NCI-H1436 (cell line): ENCODE measurements at regions not wholly inside any gene's neighbourhood (a gene's known extent, or its start where the extent isn't known, plus 50 kb on each side); places are given as distances from the start of the nearest gene placed in this dataset.

ENCODE experiments used
- DNase-seq: peaks from one replicate; lab custom pipeline; 2025; lab: John Stamatoyannopoulos, UW

GRCh38 chr12:61781021-61781581, 479.1 kb upstream of the USP15 start:
- no peak for DNase-seq

DNA sequence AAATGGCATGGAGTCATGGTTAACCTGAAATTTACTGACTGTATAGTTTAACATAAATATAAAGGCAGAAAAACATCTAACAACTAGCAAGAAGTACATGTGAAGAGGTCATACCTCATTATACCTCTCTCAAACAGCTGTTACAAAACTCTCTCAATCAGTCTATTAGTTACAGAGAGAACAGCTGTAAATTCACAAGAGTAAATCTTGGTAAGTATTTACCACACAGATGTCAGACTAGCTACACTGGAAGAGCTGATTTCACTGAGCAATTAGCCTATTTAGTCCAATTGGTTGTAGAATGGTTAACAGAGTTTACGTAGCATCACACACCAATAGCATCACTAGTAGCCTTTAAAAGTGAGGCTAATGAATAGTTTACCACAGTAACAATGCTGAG, 463.4 kb upstream of the USP15 start:
- no peak for DNase-seq

- DNase-seq, result no peak
Observed at GRCh38 chr12:61797266-61797665, 462.9 kb upstream of the USP15 start.

- DNase-seq, result no peak
Observed at GRCh38 chr12:61798778-61799177, 461.4 kb upstream of the USP15 start.

GRCh38 chr12:61804301-61804700, 455.9 kb upstream of the USP15 start:
- no peak for DNase-seq

- DNase-seq, result no peak
Observed at GRCh38 chr12:61808856-61809255, 451.3 kb upstream of the USP15 start.

DNA sequence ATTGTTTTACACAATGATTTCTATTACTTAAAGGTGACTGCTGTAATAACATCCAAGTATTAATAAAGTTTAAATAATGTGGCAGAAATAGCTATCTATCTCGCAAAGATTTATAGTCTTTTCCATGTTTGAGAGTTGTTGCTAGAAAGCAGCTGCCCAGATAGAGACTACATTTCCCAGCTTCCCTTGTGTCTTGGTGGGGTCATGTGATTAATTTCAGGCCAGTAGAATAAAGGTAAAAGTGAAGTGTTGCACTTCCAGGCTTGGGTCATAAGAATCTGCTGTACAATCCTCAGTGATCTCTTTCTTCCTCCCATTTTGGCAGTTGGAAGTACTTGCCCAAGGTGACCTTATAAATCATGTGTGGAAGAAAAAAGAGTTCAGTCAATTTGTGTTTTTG, 449.7 kb upstream of the USP15 start:
- no peak for DNase-seq

DNA sequence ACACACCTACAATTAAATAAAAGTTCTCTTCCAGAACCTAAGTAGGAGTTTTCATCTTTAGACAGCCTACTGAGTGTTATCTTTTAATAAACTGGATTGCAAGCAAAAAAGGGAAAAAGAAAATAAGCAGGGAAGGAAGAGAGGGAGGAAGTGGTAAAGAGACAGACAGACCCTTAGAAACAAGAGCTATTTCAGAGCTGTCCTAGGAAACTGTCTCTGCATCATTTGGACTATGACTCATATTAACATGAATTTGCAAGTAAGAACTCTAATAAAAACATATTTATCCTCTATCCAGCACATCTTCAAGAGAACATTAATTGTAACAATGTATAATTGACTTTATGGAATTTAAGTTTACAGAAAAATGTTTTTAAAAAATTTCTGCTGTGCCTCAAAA, 438.8 kb upstream of the USP15 start:
- no peak for DNase-seq

DNA sequence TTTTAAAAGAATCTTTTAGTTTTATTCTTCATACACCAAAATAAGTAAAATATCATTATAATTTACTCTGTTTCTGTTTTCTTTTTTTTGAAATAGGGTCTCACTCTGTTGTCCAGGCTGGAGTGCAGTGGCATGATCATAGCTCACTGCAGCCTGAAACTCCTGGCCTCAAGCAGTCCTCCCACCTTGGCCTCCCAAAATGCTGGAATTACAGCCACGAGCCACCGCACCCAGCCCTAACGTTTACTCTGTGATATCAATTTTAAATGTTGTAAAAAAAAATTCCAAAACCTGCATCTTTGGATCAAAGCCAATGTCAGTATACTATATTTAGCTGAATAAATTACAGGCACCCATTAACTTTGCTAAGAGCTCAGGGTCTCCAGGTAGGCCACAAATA, 437.1 kb upstream of the USP15 start:
- DNase-seq, result no peak

- DNase-seq, result no peak
Observed at GRCh38 chr12:61846765-61847164, 413.4 kb upstream of the USP15 start.

DNA sequence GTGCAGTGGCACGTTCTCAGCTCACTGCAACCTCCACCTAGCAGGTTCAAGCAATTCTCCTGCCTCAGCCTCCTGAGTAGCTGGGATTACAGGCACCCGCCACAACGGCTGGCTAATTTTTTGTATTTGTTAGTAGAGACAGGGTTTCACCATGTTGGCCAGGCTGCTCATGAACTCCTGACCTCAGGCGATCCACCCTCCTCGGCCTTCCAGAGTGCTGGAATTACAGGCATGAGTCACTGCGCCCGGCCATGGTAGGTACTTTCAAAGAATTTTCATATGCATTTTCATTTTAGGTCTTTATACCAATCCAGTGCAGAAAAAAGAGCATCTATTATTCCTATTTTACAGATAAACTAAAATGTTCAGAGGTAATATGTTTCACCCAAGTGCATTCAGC, 411.3 kb upstream of the USP15 start:
- DNase-seq, result no peak

DNA sequence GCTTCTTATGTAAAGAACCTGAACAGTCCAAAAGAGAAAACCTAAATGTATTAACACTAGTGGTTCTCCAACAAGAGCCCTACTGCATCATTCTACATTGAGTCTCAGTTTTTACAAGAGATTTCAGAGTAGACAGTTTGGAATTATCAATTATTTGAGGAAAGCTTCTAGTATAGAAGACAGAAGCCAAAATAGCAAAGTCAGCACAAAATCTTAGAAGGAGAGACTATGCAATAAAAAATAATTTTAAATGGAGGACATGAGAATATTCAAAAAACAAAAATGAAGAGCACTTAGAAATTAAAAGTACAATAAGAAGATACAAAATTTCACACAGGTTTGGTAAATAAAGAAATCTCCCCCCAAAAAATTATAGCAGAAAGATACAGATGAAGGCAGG, 406.3 kb upstream of the USP15 start:
- DNase-seq, result no peak

DNA sequence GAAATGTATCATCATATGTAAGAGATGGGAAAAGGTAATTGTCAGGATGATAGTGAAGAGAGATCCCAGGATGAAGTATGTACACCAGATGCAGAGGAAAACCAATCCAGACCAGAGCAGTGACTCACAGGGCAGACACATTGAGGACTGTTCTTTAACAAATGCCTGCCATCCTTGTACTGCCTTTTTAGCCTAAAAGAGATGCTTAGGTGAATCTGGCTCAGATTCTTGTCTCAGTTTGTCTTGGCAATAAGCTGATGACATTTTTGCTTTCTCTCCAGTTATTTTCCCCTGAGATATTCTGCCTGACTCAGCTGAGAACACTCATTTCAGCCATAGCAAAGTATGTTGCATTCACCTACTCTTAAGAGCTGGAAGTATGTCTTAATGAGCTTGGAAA, 405.3 kb upstream of the USP15 start:
- no peak for DNase-seq

DNA sequence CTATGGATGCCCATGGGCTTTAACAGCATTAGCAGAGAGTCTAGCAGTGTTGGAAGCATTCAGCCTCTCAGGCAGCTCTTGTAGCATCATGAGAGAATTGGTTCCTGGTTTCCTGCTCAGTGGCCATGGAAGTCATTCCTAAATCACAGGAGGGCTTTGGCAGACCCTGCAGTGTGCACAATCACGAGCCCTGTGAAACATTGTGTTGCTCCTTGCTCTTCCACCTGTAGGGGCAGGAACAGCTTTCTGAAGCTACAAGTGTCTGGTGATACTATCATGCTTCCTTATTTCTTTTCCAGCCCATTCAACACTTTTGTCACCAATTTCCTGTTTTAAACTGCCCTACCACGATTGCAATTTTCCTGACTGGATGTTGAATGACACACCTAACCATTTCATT, 402.2 kb upstream of the USP15 start:
- DNase-seq, result no peak

GRCh38 chr12:61860451-61860850, 399.8 kb upstream of the USP15 start:
- DNase-seq, result no peak

DNA sequence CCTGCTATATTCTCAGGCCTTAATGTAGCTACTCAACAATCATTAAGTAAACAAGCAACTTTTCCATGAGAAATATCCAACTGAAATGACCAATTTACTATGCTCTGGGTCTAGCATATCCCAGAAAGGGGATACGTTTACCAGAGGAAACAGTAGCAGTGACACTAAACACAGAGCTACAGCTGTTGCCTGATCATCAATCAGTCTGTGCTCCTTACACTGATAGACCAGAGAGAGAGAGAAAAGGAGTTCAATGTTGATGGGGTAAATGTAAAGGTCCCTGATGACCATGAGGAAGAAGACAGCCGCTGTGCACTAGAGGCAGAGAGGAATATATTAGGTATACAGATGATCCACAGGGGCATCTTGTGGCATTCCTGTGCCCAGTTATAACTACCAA, 397.2 kb upstream of the USP15 start:
- no peak for DNase-seq

DNA sequence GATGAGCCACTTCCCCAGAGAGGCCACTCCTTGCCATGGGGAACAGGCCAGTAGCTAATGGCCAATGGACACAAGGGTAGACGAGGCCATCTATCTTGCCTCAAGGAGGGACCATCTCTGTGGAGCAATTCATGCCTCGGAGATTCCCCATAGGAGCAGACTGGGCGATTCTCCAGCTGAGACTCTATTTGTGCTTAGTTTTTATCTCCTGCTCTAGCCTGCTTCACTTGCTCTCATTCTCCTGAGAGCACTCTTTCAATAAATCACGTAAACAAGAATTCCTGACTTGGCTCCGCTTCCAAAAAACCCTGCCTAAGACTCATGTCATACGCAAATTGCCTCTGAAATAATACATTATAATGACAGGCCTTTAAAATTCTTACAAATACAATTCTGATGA, 396.4 kb upstream of the USP15 start:
- no peak for DNase-seq

DNA sequence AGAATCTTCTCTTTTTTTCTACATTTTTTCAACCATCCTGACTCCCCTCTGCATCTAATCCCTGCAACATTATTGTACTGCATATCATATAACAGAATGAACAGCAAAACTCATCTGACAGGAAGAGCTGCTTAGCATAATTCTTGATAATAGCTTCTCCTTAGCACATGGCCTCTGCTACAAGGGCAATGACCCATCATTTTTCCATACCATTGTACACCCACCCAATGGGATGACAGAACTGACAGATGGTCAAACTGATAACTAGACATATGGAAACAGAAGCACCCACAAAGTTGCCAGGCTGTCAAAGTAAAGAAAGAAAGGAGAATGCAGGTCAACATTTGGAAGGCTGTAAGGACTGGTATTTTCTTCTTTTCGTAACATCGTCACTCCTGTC, 390.4 kb upstream of the USP15 start:
- no peak for DNase-seq

DNA sequence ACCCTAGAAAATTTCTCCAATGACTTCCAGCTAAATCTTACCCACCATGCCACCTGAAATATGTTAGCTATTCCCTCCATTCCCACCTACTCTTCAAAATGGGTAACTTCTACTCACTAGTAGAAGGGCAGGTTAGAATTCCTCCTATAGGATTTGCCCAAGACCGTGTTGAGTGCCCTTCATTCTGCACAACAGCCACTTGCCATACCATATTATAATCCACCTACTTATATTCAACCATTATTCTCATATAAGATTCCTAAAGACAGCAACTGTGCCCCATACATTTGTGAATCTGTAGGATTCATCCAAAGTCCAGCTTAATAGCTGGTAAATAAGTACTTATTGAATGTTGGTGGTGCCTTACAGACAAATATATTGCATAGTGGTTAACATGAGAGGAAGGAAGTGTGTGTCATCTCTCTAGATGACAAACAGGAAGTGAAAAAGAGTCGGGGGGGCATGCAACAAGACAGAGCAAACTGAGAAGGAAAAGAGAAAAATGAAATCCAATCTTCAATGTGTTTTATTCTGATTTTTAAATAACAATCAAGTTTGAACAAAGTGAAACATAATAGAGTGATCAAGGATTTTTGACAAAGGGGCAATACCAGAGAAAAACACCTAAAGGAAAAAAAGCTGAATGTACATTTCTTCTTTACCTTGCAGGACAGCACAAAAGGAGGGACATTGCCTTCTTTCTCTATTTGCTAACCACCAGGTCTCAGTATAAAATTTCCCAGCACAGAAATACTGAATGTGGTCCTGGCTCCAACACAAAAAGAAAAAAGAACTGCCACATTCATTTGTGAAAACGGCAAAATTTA, 389.3 kb upstream of the USP15 start:
- DNase-seq, result no peak

- no peak for DNase-seq
Observed at GRCh38 chr12:61871485-61871810, 388.8 kb upstream of the USP15 start.

- DNase-seq, result no peak
Observed at GRCh38 chr12:61879229-61879628, 381.0 kb upstream of the USP15 start.

DNA sequence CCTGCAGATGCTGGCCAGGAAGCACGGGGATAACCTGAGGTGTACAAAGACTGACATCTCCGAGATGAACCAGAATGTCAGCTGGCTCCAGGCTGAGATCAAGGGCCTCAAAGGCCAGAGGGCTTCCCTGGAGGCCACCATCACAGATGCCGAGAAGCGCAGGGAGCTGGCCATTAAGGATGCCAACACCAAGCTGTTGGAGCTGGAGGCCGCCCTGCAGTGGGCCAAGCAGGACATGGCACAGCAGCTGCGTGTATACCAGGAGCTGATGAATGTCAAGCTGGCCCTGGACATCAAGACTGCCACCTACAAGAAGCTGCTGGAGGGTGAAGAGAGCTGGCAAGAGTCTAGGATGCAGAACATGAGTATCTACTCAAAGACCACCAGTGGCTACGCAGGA, 380.0 kb upstream of the USP15 start:
- no peak for DNase-seq

GRCh38 chr12:61891632-61892031, 368.6 kb upstream of the USP15 start:
- no peak for DNase-seq

GRCh38 chr12:61894168-61894567, 366.0 kb upstream of the USP15 start:
- no peak for DNase-seq
